CD4-positive, alpha-beta T cell (primary cell): ENCODE measurements at regions not wholly inside any gene's neighbourhood (a gene's known extent, or its start where the extent isn't known, plus 50 kb on each side); places are given as distances from the start of the nearest gene placed in this dataset.

ENCODE experiments used
- ATAC-seq: fragments of 200-7000 bp; cut with Tn5 transposase; one replicate; pipeline ENCODE4 v1.10.0; 2022; ENCODE audit warnings: mild to moderate bottlenecking; ENCODE audit not compliant: poor library complexity
- CTCF ChIA-PET: fragments of 350-600 bp; sonication (Branson Sonifier 250); formaldehyde crosslinking; loops from one replicate; lab custom pipeline; 2021; ENCODE audit warnings: antibody characterized with exemption, inconsistent platforms; lab: Charles Lee
- POLR2A ChIA-PET: fragments of 350-600 bp; sonication (Branson Sonifier 250); formaldehyde crosslinking; loops from one replicate; lab custom pipeline; 2021; ENCODE audit warnings: antibody characterized with exemption, inconsistent platforms; lab: Charles Lee
- DNase-seq, 14 experiments: peaks; one replicate each; pipeline ENCODE4 v3.0.0-alpha.2; 2013 to 2020; ENCODE audit warnings: mixed read lengths in 2 of 14
- H3K27ac ChIP-seq, 2 donors: one replicate each; pipeline versions ENCODE4 v1.5.1 to v1.7.0; 2013; ENCODE audit warnings: low read length in 2 of 2, low read depth in 1 of 2, mild to moderate bottlenecking in 1 of 2
- H3K27me3 ChIP-seq, 2 experiments: 1 replicate in 1 of 2; 2 replicates in 1 of 2; pipeline versions ENCODE4 v1.6.1 to v1.7.0; 2013; ENCODE audit warnings: low read length in 2 of 2, control low read depth in 1 of 2, mild to moderate bottlenecking in 1 of 2, moderate library complexity in 1 of 2; ENCODE audit not compliant: insufficient read depth in 2 of 2, control insufficient read depth in 1 of 2
- H3K36me3 ChIP-seq: one replicate; pipeline ENCODE4 v1.6.1; 2013; ENCODE audit warnings: low read length, control low read depth; ENCODE audit not compliant: insufficient read depth
- H3K4me1 ChIP-seq: one replicate; pipeline ENCODE4 v1.6.1; 2013; ENCODE audit warnings: low read length, control low read depth; ENCODE audit not compliant: insufficient read depth
- H3K4me3 ChIP-seq: one replicate; pipeline ENCODE4 v1.5.1; 2013; ENCODE audit warnings: mild to moderate bottlenecking, low read length, moderate library complexity
- H3K9me3 ChIP-seq, 2 experiments: 1 replicate in 1 of 2; 2 replicates in 1 of 2; pipeline versions ENCODE4 v1.6.1 to v1.7.0; 2013; ENCODE audit warnings: low read length in 2 of 2, mild to moderate bottlenecking in 2 of 2, control low read depth in 1 of 2, moderate library complexity in 1 of 2; ENCODE audit not compliant: control insufficient read depth in 1 of 2, insufficient read depth in 1 of 2
- H3K27ac Mint-ChIP-seq: one replicate; pipeline ENCODE4 v1.8.0; 2020; ENCODE audit warnings: mixed read lengths
- H3K27me3 Mint-ChIP-seq: one replicate; pipeline ENCODE4 v1.8.0; 2021; ENCODE audit warnings: mixed read lengths
- H3K36me3 Mint-ChIP-seq: one replicate; pipeline ENCODE4 v1.8.0; 2021; ENCODE audit warnings: low read depth, mixed read lengths
- H3K4me1 Mint-ChIP-seq: one replicate; pipeline ENCODE4 v1.8.0; 2021; ENCODE audit warnings: low read depth, mixed read lengths
- H3K4me3 Mint-ChIP-seq: one replicate; pipeline ENCODE4 v1.8.0; 2020; ENCODE audit warnings: mild to moderate bottlenecking, mixed read lengths
- H3K9me3 Mint-ChIP-seq: one replicate; pipeline ENCODE4 v1.8.0; 2020; ENCODE audit warnings: mixed read lengths
- CTCF ChIP-seq: fragments of 200-600 bp; IDR thresholded peaks from one replicate; pipeline ENCODE4 v1.8.0; 2022; ENCODE audit warnings: antibody characterized with exemption, mild to moderate bottlenecking
- intact Hi-C, 2 experiments: fragments of 100-400 bp; cut with DNase I in 1 of 2; cut with micrococcal nuclease in 1 of 2; formaldehyde crosslinking; loops; one replicate each; pipeline versions ENCODE4 v1.15.1 to v1.9.0; 2023 to 2025; cut with DNase I, micrococcal nuclease

GRCh38 chr3:170731281-170731680 is 138.7 kb downstream of the RPL22L1 start:
- no peaks in the 10 kb centered on the region for H3K36me3 ChIP-seq
- H3K27ac Mint-ChIP-seq = no peak overlapping the region
- H3K4me1 Mint-ChIP-seq = no peaks in the 10 kb centered on the region
- POLR2A ChIA-PET = interaction anchor here (0.6 kb wide), 1 partner anchor 96 kb away, joined by 3 read pairs; no protein-coding TSS in a partner anchor
- no peak overlapping the region for H3K4me3 ChIP-seq
- no peaks in the 10 kb centered on the region for H3K4me1 ChIP-seq
- peaks cover 2 to 17% of the 10 kb centered on the region in 2 experiments for H3K27me3 ChIP-seq
- no peaks in the 10 kb centered on the region for H3K36me3 Mint-ChIP-seq
- no peak overlapping the region for H3K27ac ChIP-seq
- no peaks in the 10 kb centered on the region for H3K9me3 ChIP-seq
- CTCF ChIA-PET = no interaction called here
- H3K4me3 Mint-ChIP-seq = no peak overlapping the region
- intact Hi-C loops = no loop called here
- H3K27me3 Mint-ChIP-seq = peaks cover 42% of the 10 kb centered on the region
- no peaks in the 10 kb centered on the region for H3K9me3 Mint-ChIP-seq
- DNase-seq (no peak), ATAC-seq (no peak)
- no peak for TF ChIP-seq CTCF

- CTCF ChIA-PET = no interaction called here
- no peak for TF ChIP-seq CTCF
- POLR2A ChIA-PET = no interaction called here
- H3K27me3 ChIP-seq = peaks cover 2 to 14% of the 10 kb centered on the region in 2 experiments
- Mint-ChIP-seq H3K9me3 (no peaks in the 10 kb centered on the region), H3K27ac (no peak overlapping the region), H3K4me3 (no peak overlapping the region), H3K27me3 (peaks cover 32% of the 10 kb centered on the region), H3K36me3 (no peaks in the 10 kb centered on the region), H3K4me1 (no peaks in the 10 kb centered on the region)
- H3K4me1 ChIP-seq = no peaks in the 10 kb centered on the region
- intact Hi-C loops = no loop called here
- H3K36me3 ChIP-seq = no peaks in the 10 kb centered on the region
- ATAC-seq = no peak
- H3K9me3 ChIP-seq = no peaks in the 10 kb centered on the region
- H3K4me3 ChIP-seq = no peak overlapping the region
- no peak overlapping the region for H3K27ac ChIP-seq
- no peak for DNase-seq
Measured at GRCh38 chr3:170730071-170730812, 139.8 kb downstream of the RPL22L1 start.

- Mint-ChIP-seq H3K27me3 (peaks cover 16% of the 10 kb centered on the region), H3K27ac (no peak overlapping the region), H3K4me3 (no peak overlapping the region), H3K9me3 (no peaks in the 10 kb centered on the region), H3K4me1 (no peaks in the 10 kb centered on the region), H3K36me3 (no peaks in the 10 kb centered on the region)
- peaks cover 0 to 7% of the 10 kb centered on the region in 2 experiments for H3K27me3 ChIP-seq
- DNase-seq = no peak
- no peaks in the 10 kb centered on the region for H3K9me3 ChIP-seq
- H3K4me3 ChIP-seq = no peak overlapping the region
- no peaks in the 10 kb centered on the region for H3K36me3 ChIP-seq
- no peaks in the 10 kb centered on the region for H3K4me1 ChIP-seq
- ChIA-PET POLR2A (no interaction called here), CTCF (no interaction called here)
- H3K27ac ChIP-seq = no peak overlapping the region
- TF ChIP-seq CTCF = no peak
- intact Hi-C loops = no loop called here
- no peak for ATAC-seq
Measured at GRCh38 chr3:170728181-170728580, 141.8 kb downstream of the RPL22L1 start.
